Fibroblast of lung (primary cell): ENCODE measurements at regions not wholly inside any gene's neighbourhood (a gene's known extent, or its start where the extent isn't known, plus 50 kb on each side); places are given as distances from the start of the nearest gene placed in this dataset.

Source experiments
- DNase-seq, 2 donors: peaks; one replicate each; pipeline versions ENCODE4 v3.0.0 to v3.0.0-alpha.2; 2010; ENCODE audit warnings: low read depth in 2 of 2
- H2AFZ ChIP-seq: 2 replicates; pipeline ENCODE4 v1.5.1; 2012; ENCODE audit warnings: low read length, control low read depth, inconsistent platforms
- H3K27ac ChIP-seq: 2 replicates; pipeline ENCODE4 v1.5.1; 2011; ENCODE audit warnings: low read length, control low read depth; ENCODE audit not compliant: insufficient read depth
- H3K27me3 ChIP-seq: 2 replicates; pipeline ENCODE4 v1.5.1; 2011; ENCODE audit warnings: mild to moderate bottlenecking, low read length; ENCODE audit not compliant: control insufficient read depth, insufficient read depth
- H3K36me3 ChIP-seq: 2 replicates; pipeline ENCODE4 v1.5.1; 2011; ENCODE audit warnings: low read length; ENCODE audit not compliant: control insufficient read depth, insufficient read depth
- H3K4me1 ChIP-seq: 2 replicates; pipeline ENCODE4 v1.5.1; 2011; ENCODE audit warnings: low read length; ENCODE audit not compliant: control insufficient read depth, insufficient read depth; ENCODE audit errors: extremely low read depth
- H3K4me2 ChIP-seq: 2 replicates; pipeline ENCODE4 v1.5.1; 2011; ENCODE audit warnings: low read length, control low read depth; ENCODE audit not compliant: insufficient read depth; ENCODE audit errors: extremely low read depth
- H3K4me3 ChIP-seq, 4 experiments: fragments of 200-600 bp in 1 of 4; sonication (generic) in 1 of 4; replicated peaks in 1 of 4; 2 replicates each; pipeline ENCODE4 v1.5.1; 2011 to 2016; ENCODE audit warnings: low read length in 4 of 4, low read depth in 3 of 4, mild to moderate bottlenecking in 3 of 4, control low read depth in 2 of 4, inconsistent platforms in 1 of 4, mixed read lengths in 1 of 4; ENCODE audit not compliant: insufficient read depth in 1 of 4; ENCODE audit errors: control extremely low read depth in 1 of 4
- H3K79me2 ChIP-seq: 2 replicates; pipeline ENCODE4 v1.5.1; 2012; ENCODE audit warnings: mild to moderate bottlenecking, low read length, inconsistent platforms; ENCODE audit not compliant: control insufficient read depth, insufficient read depth
- H3K9ac ChIP-seq: 2 replicates; pipeline ENCODE4 v1.5.1; 2011; ENCODE audit warnings: mild to moderate bottlenecking, low read length, control low read depth; ENCODE audit not compliant: insufficient read depth
- H3K9me3 ChIP-seq: 2 replicates; pipeline ENCODE4 v1.5.1; 2012; ENCODE audit warnings: low read depth, low read length; ENCODE audit not compliant: control insufficient read depth, insufficient read depth
- H4K20me1 ChIP-seq: 2 replicates; pipeline ENCODE4 v1.5.1; 2011; ENCODE audit warnings: low read length; ENCODE audit not compliant: control insufficient read depth, insufficient read depth; ENCODE audit errors: extremely low read depth
- EZH2 ChIP-seq: IDR thresholded peaks from 2 replicates; pipeline ENCODE4 v1.5.1; 2012; ENCODE audit warnings: low read length, control low read depth, mild to moderate bottlenecking; ENCODE audit errors: missing control alignments
- TF ChIP-seq, protein P1 (sequence below), 2 donors: IDR thresholded peaks in 1 of 2; conservative IDR thresholded peaks in 1 of 2; 1 replicate in 1 of 2; 2 replicates in 1 of 2; pipeline ENCODE4 v1.5.1; 2011 to 2012; ENCODE audit warnings: low read length in 2 of 2, control low read depth in 1 of 2, inconsistent platforms in 1 of 2, low read depth in 1 of 2, mild to moderate bottlenecking in 1 of 2

DNA sequence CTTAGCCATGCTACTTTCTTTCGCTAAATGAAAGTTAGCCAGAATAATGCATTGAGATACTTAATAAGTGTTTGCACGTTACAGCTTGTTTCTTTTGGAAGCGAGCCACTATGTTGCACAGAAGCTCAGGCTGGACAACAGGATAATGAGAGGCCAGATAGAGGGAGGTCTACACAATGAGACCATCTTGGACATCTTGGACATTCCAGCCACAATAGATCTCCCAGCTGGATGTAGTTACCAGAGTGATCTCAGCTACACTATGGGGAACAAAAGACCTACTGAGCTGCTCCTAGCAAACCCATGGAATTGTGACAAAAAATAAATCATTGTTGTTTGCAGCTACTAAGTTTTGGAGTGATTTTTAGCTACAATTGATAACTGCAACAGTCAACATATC, 540.1 kb upstream of the SEMA6D start:
- no peaks in the 10 kb centered on the region for H3K36me3 ChIP-seq
- H4K20me1 ChIP-seq, result no peaks in the 10 kb centered on the region
- H3K27me3 ChIP-seq, result no peaks in the 10 kb centered on the region
- H3K9ac ChIP-seq, result no peak overlapping the region
- H2AFZ ChIP-seq, result no peak overlapping the region
- H3K79me2 ChIP-seq, result no peaks in the 10 kb centered on the region
- DNase-seq, result no peak
- no peak overlapping the region for H3K27ac ChIP-seq
- no peak overlapping the region for H3K4me3 ChIP-seq
- no peaks in the 10 kb centered on the region for H3K9me3 ChIP-seq
- TF ChIP-seq, protein P1, sequence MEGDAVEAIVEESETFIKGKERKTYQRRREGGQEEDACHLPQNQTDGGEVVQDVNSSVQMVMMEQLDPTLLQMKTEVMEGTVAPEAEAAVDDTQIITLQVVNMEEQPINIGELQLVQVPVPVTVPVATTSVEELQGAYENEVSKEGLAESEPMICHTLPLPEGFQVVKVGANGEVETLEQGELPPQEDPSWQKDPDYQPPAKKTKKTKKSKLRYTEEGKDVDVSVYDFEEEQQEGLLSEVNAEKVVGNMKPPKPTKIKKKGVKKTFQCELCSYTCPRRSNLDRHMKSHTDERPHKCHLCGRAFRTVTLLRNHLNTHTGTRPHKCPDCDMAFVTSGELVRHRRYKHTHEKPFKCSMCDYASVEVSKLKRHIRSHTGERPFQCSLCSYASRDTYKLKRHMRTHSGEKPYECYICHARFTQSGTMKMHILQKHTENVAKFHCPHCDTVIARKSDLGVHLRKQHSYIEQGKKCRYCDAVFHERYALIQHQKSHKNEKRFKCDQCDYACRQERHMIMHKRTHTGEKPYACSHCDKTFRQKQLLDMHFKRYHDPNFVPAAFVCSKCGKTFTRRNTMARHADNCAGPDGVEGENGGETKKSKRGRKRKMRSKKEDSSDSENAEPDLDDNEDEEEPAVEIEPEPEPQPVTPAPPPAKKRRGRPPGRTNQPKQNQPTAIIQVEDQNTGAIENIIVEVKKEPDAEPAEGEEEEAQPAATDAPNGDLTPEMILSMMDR (conservative IDR thresholded peaks at IDR 0.05 in 1 of 2, IDR thresholded peaks at IDR 0.05 in 1 of 2; ENCODE audit: low read depth in 1 of 2, low read length in 2 of 2), result no peak
- TF ChIP-seq EZH2, result no peak
- H3K4me1 ChIP-seq, result no peaks in the 10 kb centered on the region
- no peak overlapping the region for H3K4me2 ChIP-seq

GRCh38 chr15:47179988-47180387, 537.3 kb upstream of the SEMA6D start:
- TF ChIP-seq, protein P1 (conservative IDR thresholded peaks at IDR 0.05 in 1 of 2, IDR thresholded peaks at IDR 0.05 in 1 of 2; ENCODE audit: low read depth in 1 of 2, low read length in 2 of 2), result no peak
- TF ChIP-seq EZH2, result no peak
- H3K27ac ChIP-seq, result no peak overlapping the region
- no peak overlapping the region for H3K4me3 ChIP-seq
- no peaks in the 10 kb centered on the region for H3K36me3 ChIP-seq
- H3K27me3 ChIP-seq, result peaks cover 11% of the 10 kb centered on the region
- no peaks in the 10 kb centered on the region for H3K9me3 ChIP-seq
- H4K20me1 ChIP-seq, result no peaks in the 10 kb centered on the region
- H3K79me2 ChIP-seq, result no peaks in the 10 kb centered on the region
- H2AFZ ChIP-seq, result no peak overlapping the region
- no peaks in the 10 kb centered on the region for H3K4me1 ChIP-seq
- DNase-seq, result no peak
- H3K9ac ChIP-seq, result no peak overlapping the region
- no peak overlapping the region for H3K4me2 ChIP-seq

- DNase-seq, result no peak
- no peak overlapping the region for H3K27ac ChIP-seq
- peaks cover 11% of the 10 kb centered on the region for H3K27me3 ChIP-seq
- H3K4me2 ChIP-seq, result no peak overlapping the region
- H3K9ac ChIP-seq, result no peak overlapping the region
- no peaks in the 10 kb centered on the region for H4K20me1 ChIP-seq
- H2AFZ ChIP-seq, result no peak overlapping the region
- no peaks in the 10 kb centered on the region for H3K4me1 ChIP-seq
- no peak for TF ChIP-seq EZH2
- TF ChIP-seq, protein P1 (conservative IDR thresholded peaks at IDR 0.05 in 1 of 2, IDR thresholded peaks at IDR 0.05 in 1 of 2; ENCODE audit: low read depth in 1 of 2, low read length in 2 of 2), result no peak
- H3K9me3 ChIP-seq, result no peaks in the 10 kb centered on the region
- H3K36me3 ChIP-seq, result no peaks in the 10 kb centered on the region
- H3K79me2 ChIP-seq, result no peaks in the 10 kb centered on the region
- H3K4me3 ChIP-seq, result no peak overlapping the region
Measured at GRCh38 chr15:47182818-47183217, 534.5 kb upstream of the SEMA6D start.
